Coronary artery (tissue), 2 donors: ENCODE measurements at regions not wholly inside any gene's neighbourhood (a gene's known extent, or its start where the extent isn't known, plus 50 kb on each side); places are given as distances from the start of the nearest gene placed in this dataset.
A peak's percentile ranks its signal among the peaks of the same experiment; 100 is the strongest.

Source experiments
- DNase-seq: peaks from one replicate; pipeline ENCODE4 v3.0.0-alpha.2; 2017; ENCODE audit warnings: low spot score
- H3K27ac ChIP-seq, 2 donors: fragments of 200-600 bp; sonication (generic); one replicate each; pipeline ENCODE4 v1.5.1; 2016 to 2019
- H3K4me3 ChIP-seq: fragments of 200-600 bp; sonication (generic); 2 replicates; pipeline ENCODE4 v1.5.1; 2016; ENCODE audit warnings: mild to moderate bottlenecking, moderate library complexity
- CTCF ChIP-seq: fragments of 200-600 bp; sonication (generic); IDR thresholded peaks from one replicate; pipeline ENCODE4 v1.5.1; 2019; ENCODE audit warnings: antibody characterized with exemption

DNA sequence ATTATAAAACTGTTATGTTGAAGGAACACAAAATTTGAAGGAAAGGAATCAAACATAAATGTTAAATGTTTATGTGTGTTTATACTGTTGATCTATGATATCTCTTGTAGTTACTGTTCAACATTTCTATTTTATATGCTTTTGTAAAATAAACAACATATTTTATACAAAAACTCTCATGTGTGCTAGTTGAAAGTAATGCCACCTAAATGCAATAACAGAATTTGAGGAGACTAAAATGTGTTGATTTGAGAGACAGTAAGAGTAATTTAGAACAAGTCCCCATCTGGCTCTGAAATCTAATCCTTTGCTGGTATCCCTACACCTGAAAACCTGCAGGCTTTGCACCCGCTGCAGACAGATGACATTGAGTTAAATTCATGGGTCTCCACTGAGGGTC is 95.7 kb upstream of the TOP3B start:
- Histone ChIP-seq H3K27ac (no peak overlapping the region), H3K4me3 (no peak overlapping the region)
- no peak for DNase-seq
- TF ChIP-seq CTCF: no peak

DNA sequence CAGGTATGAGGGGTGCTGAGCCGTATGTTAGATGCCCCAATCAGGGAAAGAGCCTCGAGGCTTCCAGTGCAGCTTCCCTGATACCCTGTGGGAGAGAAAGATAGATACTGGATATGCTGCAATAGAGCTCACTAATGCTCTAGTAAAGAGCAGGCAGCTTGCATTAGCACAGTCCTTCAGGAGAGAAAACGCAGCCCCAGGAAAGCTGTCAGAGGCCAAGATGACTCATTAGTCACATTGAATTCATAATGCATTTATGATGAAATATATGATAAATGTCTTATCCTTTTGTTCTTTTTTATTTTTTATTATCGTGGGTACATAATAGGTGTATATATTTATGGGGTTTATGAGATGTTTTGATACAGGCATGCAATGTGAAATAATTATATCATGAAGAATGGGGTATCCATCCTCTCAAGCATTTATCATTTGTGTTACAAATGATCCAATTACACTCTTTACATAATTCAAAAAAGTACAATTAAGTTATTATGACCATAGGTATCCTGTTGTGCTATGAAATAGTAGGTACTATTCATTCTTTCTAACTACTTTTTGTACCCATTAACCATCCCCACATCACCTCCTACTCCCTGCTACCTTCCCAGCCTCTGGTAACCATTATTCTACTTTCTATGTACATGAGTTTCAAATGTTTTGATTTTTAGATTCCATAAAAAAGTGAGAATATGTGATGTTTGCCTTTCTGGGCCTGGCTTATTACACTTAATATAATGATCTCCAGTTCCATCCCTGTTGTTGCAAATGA is 94.5 kb upstream of the TOP3B start:
- DNase-seq: no peak
- Histone ChIP-seq H3K4me3 (no peak overlapping the region), H3K27ac (no peak overlapping the region)
- TF ChIP-seq CTCF: no peak

- H3K4me3 ChIP-seq: no peak overlapping the region
- no peak for TF ChIP-seq CTCF
- no peak overlapping the region for H3K27ac ChIP-seq
- DNase-seq: no peak
Measured at GRCh38 chr22:22076361-22076760, 93.8 kb upstream of the TOP3B start.

DNA sequence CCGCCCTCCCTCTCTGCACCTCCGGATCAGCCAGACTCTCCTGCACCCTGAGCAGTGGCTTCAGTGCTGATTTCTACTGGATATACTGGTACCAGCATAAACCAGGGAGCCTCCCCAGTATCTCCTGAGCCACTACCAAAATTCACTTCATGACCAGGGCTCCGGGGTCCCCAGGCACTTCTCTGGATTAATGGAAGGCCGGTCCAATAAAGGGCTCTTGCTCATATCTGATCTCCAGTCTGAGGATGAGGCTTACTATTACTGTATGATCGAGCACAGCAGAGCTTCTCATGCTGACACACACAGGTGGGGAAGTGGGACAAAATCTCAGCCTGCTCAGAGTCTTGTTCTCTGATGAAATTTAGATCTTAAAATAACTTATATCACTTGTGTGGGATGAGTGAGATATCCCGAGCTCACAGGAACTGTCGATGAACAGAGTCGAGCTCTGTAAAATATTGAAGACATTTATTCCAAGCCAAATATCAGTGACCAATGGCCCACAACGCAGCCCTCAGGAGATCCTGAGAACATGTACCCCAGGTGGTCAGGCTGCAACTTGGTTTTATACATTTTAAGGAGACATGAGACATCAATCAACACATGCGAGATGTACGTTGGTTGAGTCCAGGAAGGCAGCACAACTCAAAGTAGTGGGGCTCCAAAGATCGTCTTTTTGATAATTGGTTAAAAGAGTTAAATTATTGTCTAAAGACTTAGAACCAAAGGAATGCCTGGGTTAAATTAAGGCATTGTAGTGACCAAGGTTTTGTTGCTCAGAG is 93.0 kb upstream of the TOP3B start:
- no peak overlapping the region for H3K27ac ChIP-seq

DNA sequence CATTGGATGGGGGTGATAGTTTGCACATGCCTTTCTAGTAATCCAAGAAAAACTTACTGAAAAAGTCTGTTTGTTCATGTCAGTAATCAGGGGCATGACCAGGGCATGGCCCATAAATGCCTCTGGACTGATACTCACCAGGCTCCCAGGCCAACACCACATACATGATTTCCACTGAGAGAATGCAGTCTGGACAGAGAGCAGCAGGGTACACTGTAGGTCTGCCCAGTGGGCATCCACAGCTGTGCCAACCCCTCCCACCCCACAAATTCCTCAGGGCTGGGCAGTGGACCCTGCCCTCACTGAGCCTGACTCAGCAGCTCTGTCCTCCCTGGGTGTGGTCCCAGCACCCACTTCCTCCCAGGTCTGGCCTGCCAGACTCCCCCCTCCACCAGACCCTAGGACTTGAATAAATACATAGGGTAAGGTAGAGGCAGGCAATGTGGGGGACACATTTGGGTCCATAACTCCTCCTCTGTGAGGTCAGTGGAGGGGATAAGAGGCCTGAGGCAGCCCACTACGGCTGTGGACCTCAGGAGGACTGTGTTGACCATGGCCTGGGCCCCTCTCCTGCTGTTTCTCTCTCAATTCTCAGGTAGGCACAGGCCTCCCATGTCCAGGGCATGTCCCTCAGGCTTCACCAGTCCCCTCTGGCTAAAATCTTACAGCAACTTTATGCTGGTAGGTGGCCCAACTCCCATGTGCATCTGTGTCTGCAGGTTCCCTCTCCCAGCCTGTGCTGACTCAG is 92.2 kb upstream of the TOP3B start:
- Histone ChIP-seq H3K4me3 (no peak overlapping the region), H3K27ac (peak overlapping the region in 1 of 2 donors; percentile 31)
- TF ChIP-seq CTCF: no peak
- DNase-seq: no peak

More for the DNA sequence above, 93.0 kb upstream of the TOP3B start:
- DNase-seq: no peak
- no peak for TF ChIP-seq CTCF
- H3K4me3 ChIP-seq: no peak overlapping the region

GRCh38 chr22:22073769-22074561 is 91.4 kb upstream of the TOP3B start:
- no peak overlapping the region for H3K27ac ChIP-seq
- TF ChIP-seq CTCF: no peak
- H3K4me3 ChIP-seq: no peak overlapping the region
- no peak for DNase-seq
